ENCODE measurements at regions not wholly inside any gene's neighbourhood (a gene's known extent, or its start where the extent isn't known, plus 50 kb on each side); places are given as distances from the start of the nearest gene placed in this dataset.
A peak's percentile ranks its signal among the peaks of the same experiment; 100 is the strongest.

- TF ChIP-seq CTCF (IDR thresholded peaks at IDR 0.05 in 2 of 3, conservative IDR thresholded peaks at IDR 0.05 in 1 of 3; ENCODE audit: borderline replicate concordance in 1 of 3, insufficient read depth in 1 of 3, low read depth in 2 of 3, low read length in 2 of 3) (no peak), TCF7L2 (IDR thresholded peaks at IDR 0.05; ENCODE audit: borderline replicate concordance, extremely low read depth, insufficient read depth, insufficient read length) (no peak), POLR2A (IDR thresholded peaks at IDR 0.05; ENCODE audit: borderline replicate concordance, extremely low read depth, insufficient read depth, insufficient read length) (no peak), SIN3A (IDR thresholded peaks at IDR 0.05; ENCODE audit: low read depth) (no peak), SP1 (IDR thresholded peaks at IDR 0.05; ENCODE audit: low read depth) (no peak), ZBTB33 (IDR thresholded peaks at IDR 0.05; ENCODE audit: extremely low read depth, insufficient replicate concordance, low read length) (no peak), YY1 (IDR thresholded peaks at IDR 0.05; ENCODE audit: extremely low read depth, insufficient replicate concordance, low read depth, low read length) (no peak)
Observed at GRCh38 chr1:201591981-201592380, 53.1 kb downstream of the NAV1 start (continued).

GRCh38 chr1:201593200-201593921, 54.4 kb downstream of the NAV1 start:
- H3K36me3 ChIP-seq (ENCODE audit: control insufficient read depth in 1 of 2, insufficient read depth in 2 of 2, low read length in 2 of 2), result no peaks in the 10 kb centered on the region
- RAD21 ChIA-PET (ENCODE audit: low non-redundant PET in 1 of 2, low total read pairs in 2 of 2, uncharacterized antibody in 2 of 2, unreplicated experiment in 2 of 2), result no interaction called here
- peaks cover 0 to 13% of the 10 kb centered on the region in 2 experiments; a peak in 1 of 4 replicates for H3K4me1 ChIP-seq (ENCODE audit: control insufficient read depth in 1 of 2, insufficient read depth in 2 of 2, low read length in 2 of 2)
- POLR2A ChIA-PET, result no interaction called here
- no peak overlapping the region for H3K9ac ChIP-seq (ENCODE audit: low read length)
- H3K9me2 ChIP-seq (ENCODE audit: insufficient read depth), result no peaks in the 10 kb centered on the region
- no peaks in the 10 kb centered on the region for H3K79me2 ChIP-seq (ENCODE audit: insufficient read depth, low read length)
- no peaks in the 10 kb centered on the region for H4K20me1 ChIP-seq (ENCODE audit: insufficient read depth)
- H3K4me2 ChIP-seq (ENCODE audit: low read length), result no peak overlapping the region
- no TSS peak for BruUV-seq (replicated peaks)
- H3K27me3 ChIP-seq (ENCODE audit: insufficient read depth, low read length), result peaks cover 34% of the 10 kb centered on the region; the same call in 1 of the 2 replicates
- no peaks in the 10 kb centered on the region for H3K9me3 ChIP-seq (ENCODE audit: control insufficient read depth in 1 of 2, insufficient read depth in 1 of 2, low read depth in 1 of 2, low read length in 2 of 2)
- ATAC-seq (0 out of 2 replicates have a peak, but pooled peaks have one; percentile 37), DNase-seq (ENCODE audit: low read depth, low spot score) (no peak)
- H3K4me3 ChIP-seq (replicated peaks in 1 of 2; ENCODE audit: low read depth in 1 of 2, low read length in 2 of 2), result no peak overlapping the region
- TF ChIP-seq CEBPB (IDR thresholded peaks at IDR 0.05; ENCODE audit: low read depth), result peak; percentile 50; the same call in 1 of the 2 replicates
- no peak for TF ChIP-seq SIN3A (IDR thresholded peaks at IDR 0.05; ENCODE audit: low read depth)
- TF ChIP-seq JUND (IDR thresholded peaks at IDR 0.05), result 0 out of 2 replicates have a peak, but pooled peaks have one; percentile 35
- no peak for TF ChIP-seq EZH2 (IDR thresholded peaks at IDR 0.05)
- TF ChIP-seq ZBTB33 (IDR thresholded peaks at IDR 0.05; ENCODE audit: extremely low read depth, insufficient replicate concordance, low read length), result no peak
- TF ChIP-seq SRF (IDR thresholded peaks at IDR 0.05; ENCODE audit: low read depth), result no peak
- no peak for TF ChIP-seq SP1 (IDR thresholded peaks at IDR 0.05; ENCODE audit: low read depth)
- H3K27ac ChIP-seq (ENCODE audit: low read depth, low read length), result no peak overlapping the region
- H2AFZ ChIP-seq (ENCODE audit: low read depth, low read length, poor library complexity, severe bottlenecking), result no peak overlapping the region
- intact Hi-C loops (cut with micrococcal nuclease), result no loop called here
- CTCF ChIA-PET, result no interaction called here
